Calu3 (cell line): ENCODE measurements at regions not wholly inside any gene's neighbourhood (a gene's known extent, or its start where the extent isn't known, plus 50 kb on each side); places are given as distances from the start of the nearest gene placed in this dataset.

Experiments used
- BruUV-seq: library from RNA; stranded (reverse); fragments of 400-500 nt; replicated peaks from 2 replicates; lab custom pipeline; 2021; lab: Mats Ljungman, UMichigan
- CTCF ChIA-PET: fragments of 300-600 bp; sonication (Branson Sonifier 250); formaldehyde crosslinking; loops from one replicate; lab custom pipeline; 2022; ENCODE audit warnings: antibody characterized with exemption; lab: Charles Lee
- DNase-seq: peaks from one replicate; pipeline ENCODE4 v3.0.0; 2022
- H3K27ac Mint-ChIP-seq: one replicate; pipeline ENCODE4 v1.8.0; 2022; ENCODE audit warnings: mixed read lengths; ENCODE audit not compliant: unreplicated experiment
- H3K27me3 Mint-ChIP-seq: one replicate; pipeline ENCODE4 v1.8.0; 2022; ENCODE audit warnings: mixed read lengths; ENCODE audit not compliant: unreplicated experiment
- H3K36me3 Mint-ChIP-seq: one replicate; pipeline ENCODE4 v1.8.0; 2022; ENCODE audit warnings: mild to moderate bottlenecking, moderate library complexity, mixed read lengths; ENCODE audit not compliant: insufficient read depth, unreplicated experiment
- H3K4me1 Mint-ChIP-seq: one replicate; pipeline ENCODE4 v1.8.0; 2022; ENCODE audit warnings: mild to moderate bottlenecking, low read depth, mixed read lengths; ENCODE audit not compliant: unreplicated experiment
- H3K4me3 Mint-ChIP-seq: one replicate; pipeline ENCODE4 v1.8.0; 2022; ENCODE audit warnings: mild to moderate bottlenecking, low read depth, moderate library complexity, mixed read lengths; ENCODE audit not compliant: unreplicated experiment
- H3K9me3 Mint-ChIP-seq: one replicate; pipeline ENCODE4 v1.8.0; 2022; ENCODE audit warnings: low read depth, mixed read lengths; ENCODE audit not compliant: unreplicated experiment
- intact Hi-C: fragments of 100-400 bp; cut with micrococcal nuclease; formaldehyde crosslinking; loops from one replicate; pipeline ENCODE4 v1.10.0; 2022; ENCODE audit not compliant: unreplicated experiment
- TF ChIP-seq, protein P1 (sequence below): fragments of 200-600 bp; IDR thresholded peaks from one replicate; pipeline ENCODE4 v1.8.0; 2022; ENCODE audit warnings: antibody characterized with exemption; ENCODE audit not compliant: unreplicated experiment

DNA sequence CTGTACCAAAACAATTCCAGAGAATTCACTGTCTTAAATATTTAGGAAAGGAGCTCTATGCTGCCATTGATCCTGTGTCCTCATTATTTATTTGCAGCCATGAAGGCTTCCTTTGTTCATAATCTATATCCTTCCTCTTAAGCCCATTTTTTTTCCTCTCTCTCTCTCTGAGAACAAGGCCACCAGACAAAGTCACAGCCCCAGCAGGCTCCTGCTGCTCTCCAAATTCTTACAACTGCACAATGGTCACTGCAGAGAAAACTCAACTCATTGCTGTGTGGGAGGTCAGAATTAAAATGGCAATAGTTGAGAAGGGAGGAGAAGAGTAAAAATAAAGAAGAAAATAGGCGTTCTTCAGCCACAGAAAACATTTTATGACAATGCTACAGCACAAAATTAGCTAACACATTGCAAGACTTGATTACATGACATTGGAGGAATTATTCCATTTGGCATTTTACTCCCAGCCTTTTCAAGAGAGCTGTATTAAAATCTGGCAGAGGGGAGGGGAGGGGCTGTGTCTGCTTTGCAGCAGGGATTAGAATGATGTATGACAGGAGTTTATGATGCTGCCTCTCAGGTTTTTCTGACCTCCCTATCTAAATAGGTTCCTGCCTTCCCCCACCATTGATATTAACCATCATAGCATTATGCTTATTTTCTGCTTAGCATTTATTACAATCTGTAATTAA, 399.7 kb upstream of the THBS1 start:
- BruUV-seq = no TSS peak
- intact Hi-C loops = loop anchor here (5.0 kb wide), 1 partner anchor 256 kb away; no protein-coding TSS in a partner anchor
- no peak for DNase-seq
- CTCF ChIA-PET = interaction anchor here (0.7 to 2.1 kb wide), 2 partner anchors 9 to 199 kb away, joined by 3 to 7 read pairs; no protein-coding TSS in a partner anchor
- Mint-ChIP-seq H3K4me1 (peaks cover 19% of the 10 kb centered on the region), H3K36me3 (no peaks in the 10 kb centered on the region), H3K4me3 (peak overlapping the region; percentile 41), H3K9me3 (no peaks in the 10 kb centered on the region), H3K27ac (peak overlapping the region; percentile 60), H3K27me3 (no peaks in the 10 kb centered on the region)
- TF ChIP-seq, protein P1, sequence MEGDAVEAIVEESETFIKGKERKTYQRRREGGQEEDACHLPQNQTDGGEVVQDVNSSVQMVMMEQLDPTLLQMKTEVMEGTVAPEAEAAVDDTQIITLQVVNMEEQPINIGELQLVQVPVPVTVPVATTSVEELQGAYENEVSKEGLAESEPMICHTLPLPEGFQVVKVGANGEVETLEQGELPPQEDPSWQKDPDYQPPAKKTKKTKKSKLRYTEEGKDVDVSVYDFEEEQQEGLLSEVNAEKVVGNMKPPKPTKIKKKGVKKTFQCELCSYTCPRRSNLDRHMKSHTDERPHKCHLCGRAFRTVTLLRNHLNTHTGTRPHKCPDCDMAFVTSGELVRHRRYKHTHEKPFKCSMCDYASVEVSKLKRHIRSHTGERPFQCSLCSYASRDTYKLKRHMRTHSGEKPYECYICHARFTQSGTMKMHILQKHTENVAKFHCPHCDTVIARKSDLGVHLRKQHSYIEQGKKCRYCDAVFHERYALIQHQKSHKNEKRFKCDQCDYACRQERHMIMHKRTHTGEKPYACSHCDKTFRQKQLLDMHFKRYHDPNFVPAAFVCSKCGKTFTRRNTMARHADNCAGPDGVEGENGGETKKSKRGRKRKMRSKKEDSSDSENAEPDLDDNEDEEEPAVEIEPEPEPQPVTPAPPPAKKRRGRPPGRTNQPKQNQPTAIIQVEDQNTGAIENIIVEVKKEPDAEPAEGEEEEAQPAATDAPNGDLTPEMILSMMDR = no peak

DNA sequence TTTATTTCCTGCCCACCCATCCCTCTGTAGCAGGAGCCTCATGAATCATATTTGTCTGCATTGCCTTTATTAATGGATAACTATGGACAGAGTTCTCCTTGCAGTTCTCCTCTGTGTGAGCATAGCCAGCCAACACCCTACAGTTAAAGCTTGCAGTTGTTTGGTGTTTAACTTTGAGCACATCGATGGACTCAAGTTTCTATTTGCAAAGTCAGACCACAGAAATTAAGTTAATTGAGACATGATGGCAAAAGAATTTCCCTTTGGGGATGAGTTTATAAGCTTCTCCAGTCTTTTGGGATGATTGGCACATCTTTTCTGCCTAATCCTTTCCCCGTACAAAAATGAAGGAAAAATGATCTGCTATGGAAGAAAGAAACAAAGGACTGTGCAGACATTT, 398.9 kb upstream of the THBS1 start:
- BruUV-seq = no TSS peak
- peaks cover 19% of the 10 kb centered on the region for H3K4me1 Mint-ChIP-seq
- no peaks in the 10 kb centered on the region for H3K9me3 Mint-ChIP-seq
- H3K36me3 Mint-ChIP-seq = no peaks in the 10 kb centered on the region
- intact Hi-C loops = loop anchor here (5.0 kb wide), 1 partner anchor 255 kb away; no protein-coding TSS in a partner anchor
- no peaks in the 10 kb centered on the region for H3K27me3 Mint-ChIP-seq
- CTCF ChIA-PET = interaction anchor here (2.1 kb wide), 1 partner anchor 10 kb away, joined by 7 read pairs; no protein-coding TSS in a partner anchor
- H3K4me3 Mint-ChIP-seq = peak overlapping the region; percentile 41
- peak; percentile 14 for DNase-seq
- peak overlapping the region; percentile 55 for H3K27ac Mint-ChIP-seq
- TF ChIP-seq, protein P1 = no peak

- CTCF ChIA-PET = no interaction called here
- Mint-ChIP-seq H3K27me3 (no peaks in the 10 kb centered on the region), H3K27ac (no peak overlapping the region), H3K4me1 (peaks cover 19% of the 10 kb centered on the region), H3K9me3 (no peaks in the 10 kb centered on the region), H3K36me3 (no peaks in the 10 kb centered on the region), H3K4me3 (no peak overlapping the region)
- TF ChIP-seq, protein P1 = no peak
- DNase-seq = no peak
- intact Hi-C loops = loop anchor here (5.0 kb wide), 1 partner anchor 254 kb away; no protein-coding TSS in a partner anchor
- BruUV-seq = no TSS peak
Measured at GRCh38 chr15:39183164-39183881, 397.6 kb upstream of the THBS1 start.

- intact Hi-C loops = loop anchor here (5.0 kb wide), 1 partner anchor 252 kb away; no protein-coding TSS in a partner anchor
- TF ChIP-seq, protein P1 = no peak
- Mint-ChIP-seq H3K27me3 (no peaks in the 10 kb centered on the region), H3K4me3 (no peak overlapping the region), H3K4me1 (peaks cover 19% of the 10 kb centered on the region), H3K36me3 (no peaks in the 10 kb centered on the region), H3K27ac (no peak overlapping the region), H3K9me3 (no peaks in the 10 kb centered on the region)
- no TSS peak for BruUV-seq
- DNase-seq = no peak
- CTCF ChIA-PET = no interaction called here
Measured at GRCh38 chr15:39184701-39185390, 396.0 kb upstream of the THBS1 start.
